ENCODE measurements at regions not wholly inside any gene's neighbourhood (a gene's known extent, or its start where the extent isn't known, plus 50 kb on each side); places are given as distances from the start of the nearest gene placed in this dataset.

- TF ChIP-seq EZH2 (IDR thresholded peaks at IDR 0.05; ENCODE audit: low read depth, low read length, severe bottlenecking) (no peak), TCF12 (IDR thresholded peaks at IDR 0.05; ENCODE audit: low read depth, low read length) (no peak), CTCF (IDR thresholded peaks at IDR 0.05; ENCODE audit: control extremely low read depth in 1 of 3, insufficient read depth in 1 of 3, low read depth in 1 of 3, low read length in 3 of 3) (no peak)
These were observed 69.6 kb upstream of the PCDH9 start (continued) for GRCh38 chr13:67299751-67300150.

Data from H1 (cell line).